Small intestine (tissue), 7 donors: ENCODE measurements at regions not wholly inside any gene's neighbourhood (a gene's known extent, or its start where the extent isn't known, plus 50 kb on each side); places are given as distances from the start of the nearest gene placed in this dataset.

Experiments used
- DNase-seq, 2 donors: peaks; one replicate each; pipeline versions ENCODE4 v3.0.0 to v3.0.0-alpha.2; 2013
- FAIRE-seq: peaks from 2 replicates; lab custom pipeline; 2012; peaks lifted over from hg19 to GRCh38; lab: Jason Lieb, UNC
- H3K27ac ChIP-seq, 3 donors: one replicate each; pipeline ENCODE4 v1.5.1; 2013; ENCODE audit warnings: low read length in 2 of 3, mild to moderate bottlenecking in 2 of 3, control low read depth in 1 of 3, inconsistent platforms in 1 of 3, low read depth in 1 of 3, moderate library complexity in 1 of 3
- H3K27me3 ChIP-seq, 3 donors: one replicate each; pipeline ENCODE4 v1.6.1; 2013; ENCODE audit warnings: low read length in 3 of 3, inconsistent platforms in 1 of 3; ENCODE audit not compliant: control insufficient read depth in 3 of 3, insufficient read depth in 3 of 3
- H3K36me3 ChIP-seq, 3 donors: one replicate each; pipeline ENCODE4 v1.6.1; 2013; ENCODE audit warnings: low read length in 3 of 3, inconsistent platforms in 1 of 3, low read depth in 1 of 3, mild to moderate bottlenecking in 1 of 3, moderate library complexity in 1 of 3; ENCODE audit not compliant: control insufficient read depth in 3 of 3, insufficient read depth in 2 of 3
- H3K4me1 ChIP-seq, 3 donors: one replicate each; pipeline ENCODE4 v1.6.1; 2013; ENCODE audit warnings: low read length in 2 of 3, inconsistent platforms in 1 of 3, low read depth in 1 of 3, mild to moderate bottlenecking in 1 of 3, moderate library complexity in 1 of 3; ENCODE audit not compliant: control insufficient read depth in 3 of 3, insufficient read depth in 2 of 3
- H3K4me3 ChIP-seq, 3 donors: one replicate each; pipeline ENCODE4 v1.5.1; 2013; ENCODE audit warnings: low read length in 3 of 3, control low read depth in 1 of 3, inconsistent platforms in 1 of 3, low read depth in 1 of 3, mild to moderate bottlenecking in 1 of 3, moderate library complexity in 1 of 3
- H3K9me3 ChIP-seq, 2 donors: one replicate each; pipeline ENCODE4 v1.6.1; 2013; ENCODE audit warnings: low read depth in 1 of 2, low read length in 1 of 2; ENCODE audit not compliant: control insufficient read depth in 2 of 2, insufficient read depth in 1 of 2
- WGBS, 3 donors: extraction: QIAGEN DNeasy Blood & Tissue Kit; methylation state at CpG; one replicate each; pipeline ENCODE4 v1.1.7; 2013; 5-methylcytosine and 5-hydroxymethylcytosine counted together
- donor health status: healthy with polysubstance abuse.
- donor health status: control.
- donor health status: control.
- donor health status: Bipolar disorder and iron deficiency.
- donor health status: healthy.

DNA sequence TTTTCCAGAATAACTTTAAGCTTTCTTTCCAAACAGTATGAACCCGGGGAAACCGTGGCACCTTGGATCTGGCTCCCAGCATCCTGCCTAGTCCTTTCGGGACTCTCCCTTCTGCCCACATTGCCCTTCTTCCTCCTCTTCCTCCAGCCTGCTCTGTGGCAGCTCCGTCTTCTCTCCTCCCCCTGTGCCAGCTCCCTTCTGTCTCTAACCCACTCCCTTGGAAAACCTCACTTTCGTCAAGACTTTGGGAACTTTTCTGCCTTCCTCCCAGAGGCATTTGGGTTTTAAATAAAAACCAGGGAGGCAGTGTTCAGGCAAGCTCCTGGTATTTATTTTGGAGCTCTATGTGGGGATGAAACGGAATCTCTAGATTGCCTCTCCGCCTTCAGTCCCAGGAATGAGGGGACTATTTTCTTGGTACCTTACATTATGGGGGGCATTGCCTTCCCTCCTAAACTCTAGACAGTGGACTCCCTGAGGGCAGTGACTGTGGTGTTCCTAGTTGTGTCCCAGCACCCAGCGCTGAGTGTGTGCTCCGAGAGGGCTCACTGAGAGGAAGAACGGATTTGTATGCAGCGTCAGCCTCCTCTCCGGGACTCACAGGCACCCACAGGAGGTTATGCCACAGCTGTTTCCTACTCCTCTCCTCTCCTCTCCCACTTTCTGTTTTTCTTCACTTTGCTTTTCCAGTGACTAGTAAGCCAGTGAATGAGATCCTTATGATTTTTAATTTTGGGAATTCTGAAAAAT, 105.4 kb upstream of the MRPS22 start:
- no peak for FAIRE-seq
- Histone ChIP-seq H3K27me3 (peaks cover 0 to 7% (median 4%) of the 10 kb centered on the region in 3 donors), H3K27ac (no peak overlapping the region), H3K4me1 (no peaks in the 10 kb centered on the region), H3K4me3 (no peak overlapping the region), H3K9me3 (no peaks in the 10 kb centered on the region), H3K36me3 (no peaks in the 10 kb centered on the region)
- no peak for DNase-seq
- 59 to 83% (median 77%) methylated on average over 12 of the region's 12 CpGs for WGBS, 3 donors

DNA sequence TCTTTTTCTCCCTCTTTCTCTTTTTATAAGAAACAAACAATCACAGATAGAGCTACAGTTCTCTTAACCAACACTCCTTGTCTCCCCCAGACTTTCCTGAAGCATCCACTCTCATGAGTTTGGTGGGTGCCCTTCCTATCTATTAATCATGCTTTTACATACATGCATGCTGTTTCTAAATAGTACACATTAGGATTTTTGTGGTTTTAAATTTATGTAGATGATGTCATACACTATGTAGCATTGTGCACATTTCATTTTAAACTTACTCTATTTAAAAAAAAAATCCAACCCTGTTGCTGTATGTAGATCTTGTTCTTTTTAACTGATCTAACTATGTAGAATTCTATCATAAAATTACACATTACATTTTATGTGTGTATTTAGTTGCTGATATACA, 104.3 kb upstream of the MRPS22 start:
- H3K9me3 ChIP-seq, result no peaks in the 10 kb centered on the region
- no peaks in the 10 kb centered on the region for H3K4me1 ChIP-seq
- no peaks in the 10 kb centered on the region for H3K36me3 ChIP-seq
- DNase-seq (no peak), FAIRE-seq (no peak)
- peaks cover 0 to 7% (median 4%) of the 10 kb centered on the region in 3 donors for H3K27me3 ChIP-seq
- no peak overlapping the region for H3K4me3 ChIP-seq
- H3K27ac ChIP-seq, result no peak overlapping the region

DNA sequence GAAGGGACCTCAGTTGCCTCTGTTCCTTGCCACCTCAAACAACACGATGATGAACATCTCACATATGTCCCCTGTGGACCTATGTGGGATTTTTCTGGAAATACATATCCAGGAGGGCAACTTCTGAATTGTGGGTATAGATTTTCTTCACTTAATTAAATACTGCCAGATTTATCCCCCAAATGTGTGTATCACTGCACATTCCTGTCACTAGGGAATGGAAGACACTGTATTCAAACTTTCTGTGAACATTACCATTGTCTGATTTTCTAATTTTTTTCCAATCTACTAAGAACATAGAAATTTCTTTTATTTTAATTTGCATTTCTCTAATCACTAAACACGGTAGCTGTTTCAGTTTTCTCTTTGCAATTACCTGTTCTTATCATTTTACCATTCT, 102.0 kb upstream of the MRPS22 start:
- Histone ChIP-seq H3K4me3 (no peak overlapping the region), H3K36me3 (no peaks in the 10 kb centered on the region), H3K27me3 (peaks cover 0 to 7% (median 7%) of the 10 kb centered on the region in 3 donors), H3K4me1 (no peaks in the 10 kb centered on the region), H3K27ac (no peak overlapping the region), H3K9me3 (no peaks in the 10 kb centered on the region)
- 68 to 76% (median 69%) methylated on average over 2 of the region's 2 CpGs for WGBS, 3 donors
- FAIRE-seq (no peak), DNase-seq (no peak)

DNA sequence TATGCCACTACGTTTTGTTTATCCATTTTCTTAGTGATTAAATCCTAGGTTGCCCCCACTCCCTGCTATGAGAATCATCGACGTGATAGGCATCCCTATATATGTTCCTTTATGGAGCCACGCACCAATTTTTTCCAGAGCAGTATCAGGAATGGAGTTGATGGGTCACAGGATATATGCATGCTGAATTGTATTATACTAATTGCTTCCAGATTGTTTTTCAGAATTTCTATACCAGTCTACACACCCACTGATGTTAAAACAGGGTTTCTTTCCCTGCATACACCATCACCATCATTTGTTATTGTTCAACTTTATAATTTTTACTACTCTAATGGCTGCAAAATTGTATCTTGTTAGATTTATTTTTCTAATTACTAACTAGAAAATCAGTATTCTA, 100.1 kb upstream of the MRPS22 start:
- FAIRE-seq (no peak), DNase-seq (no peak)
- Histone ChIP-seq H3K36me3 (no peaks in the 10 kb centered on the region), H3K9me3 (no peaks in the 10 kb centered on the region), H3K27ac (no peak overlapping the region), H3K27me3 (peaks cover 0 to 7% (median 6%) of the 10 kb centered on the region in 3 donors), H3K4me3 (no peak overlapping the region), H3K4me1 (no peaks in the 10 kb centered on the region)
- WGBS, 3 donors, result 77 to 81% (median 77%) methylated on average over 4 of the region's 4 CpGs

DNA sequence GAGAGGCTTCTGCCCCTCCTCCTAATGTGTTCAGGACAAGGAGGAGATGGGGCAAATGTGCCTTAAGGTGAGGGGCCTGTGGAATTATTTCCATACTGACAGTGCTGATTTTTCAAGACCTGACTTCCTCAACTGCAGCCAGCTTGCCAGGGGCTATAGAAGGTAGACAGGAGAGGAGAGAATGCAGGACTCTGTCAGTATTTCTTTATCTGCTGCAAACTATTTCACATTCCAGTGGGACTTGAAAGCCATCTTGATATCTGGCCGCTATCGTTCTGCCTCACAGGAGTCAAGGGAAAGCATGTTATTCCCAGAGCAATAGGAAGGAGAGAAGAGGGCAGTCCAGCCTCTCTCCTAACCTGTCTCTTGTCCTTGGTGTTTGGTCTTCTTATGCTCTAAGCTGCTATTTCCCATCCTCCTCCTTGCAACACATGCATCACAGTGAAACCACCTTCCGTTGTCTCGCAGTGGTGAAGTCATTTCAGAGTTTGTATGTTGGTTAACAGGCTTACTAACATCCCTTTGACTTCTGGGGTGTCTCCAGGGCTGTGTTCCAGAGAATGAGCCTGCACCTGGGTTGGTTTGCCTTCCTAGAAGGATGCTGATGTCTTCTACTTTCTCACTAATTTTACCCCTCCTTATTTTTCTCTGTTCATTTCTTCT, 95.1 kb upstream of the MRPS22 start:
- WGBS, 3 donors, result 79 to 94% (median 88%) methylated on average over 4 of the region's 4 CpGs
- no peak for DNase-seq
- H3K4me3 ChIP-seq, result no peak overlapping the region
- H3K27ac ChIP-seq, result no peak overlapping the region
- no peaks in the 10 kb centered on the region for H3K9me3 ChIP-seq
- no peaks in the 10 kb centered on the region for H3K36me3 ChIP-seq
- H3K27me3 ChIP-seq, result peaks cover 0 to 8% (median 2%) of the 10 kb centered on the region in 3 donors
- no peak for FAIRE-seq
- H3K4me1 ChIP-seq, result no peaks in the 10 kb centered on the region

DNA sequence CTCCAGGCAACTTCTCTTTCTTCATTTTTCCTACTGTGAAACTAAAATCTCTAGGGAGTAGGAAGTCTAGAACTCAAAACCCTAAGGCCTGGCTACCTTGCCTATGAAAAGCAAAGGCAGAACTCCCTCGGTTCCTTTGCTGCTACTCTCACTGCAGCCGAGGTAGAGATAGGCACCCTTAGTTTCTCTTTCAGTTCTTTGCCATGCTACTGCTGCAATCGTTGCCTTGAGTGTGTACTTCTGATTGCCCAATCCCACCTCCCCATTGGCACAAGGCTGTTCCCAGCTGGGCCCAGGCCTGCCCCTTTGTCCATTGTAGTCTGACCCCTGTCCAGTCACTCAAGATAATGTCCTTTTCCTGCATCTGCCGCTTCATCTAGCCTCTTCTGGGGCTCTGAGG, 92.3 kb upstream of the MRPS22 start:
- no peaks in the 10 kb centered on the region for H3K9me3 ChIP-seq
- peaks cover 0 to 5% (median 2%) of the 10 kb centered on the region in 3 donors for H3K27me3 ChIP-seq
- H3K27ac ChIP-seq, result no peak overlapping the region
- H3K4me1 ChIP-seq, result no peaks in the 10 kb centered on the region
- no peak for FAIRE-seq
- peak in 1 of 2 donors; percentile 64 for DNase-seq
- WGBS, 3 donors, result 28 to 60% (median 37%) methylated on average over 4 of the region's 4 CpGs
- no peak overlapping the region for H3K4me3 ChIP-seq
- H3K36me3 ChIP-seq, result no peaks in the 10 kb centered on the region

DNA sequence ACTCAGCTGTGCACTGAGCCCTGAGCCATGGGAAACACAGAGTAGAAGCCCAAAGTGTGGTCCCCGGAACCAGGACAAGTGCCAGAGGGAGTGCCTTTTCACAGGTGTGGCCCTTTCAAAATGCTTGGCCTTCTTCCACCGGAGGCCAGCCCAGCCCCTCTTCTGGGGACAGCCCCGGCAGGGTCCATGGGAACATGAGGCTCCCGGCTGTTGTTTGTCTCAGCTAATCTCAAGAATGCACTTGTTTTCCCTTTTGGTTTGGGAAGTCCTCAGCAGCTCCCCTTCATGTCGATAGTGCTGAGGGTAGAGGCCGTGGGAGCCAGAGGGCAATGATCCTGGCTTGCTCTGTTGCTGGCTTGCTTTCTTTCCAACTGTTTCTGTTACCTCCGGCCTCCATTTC, 91.1 kb upstream of the MRPS22 start:
- no peak for FAIRE-seq
- no peaks in the 10 kb centered on the region for H3K9me3 ChIP-seq

DNA sequence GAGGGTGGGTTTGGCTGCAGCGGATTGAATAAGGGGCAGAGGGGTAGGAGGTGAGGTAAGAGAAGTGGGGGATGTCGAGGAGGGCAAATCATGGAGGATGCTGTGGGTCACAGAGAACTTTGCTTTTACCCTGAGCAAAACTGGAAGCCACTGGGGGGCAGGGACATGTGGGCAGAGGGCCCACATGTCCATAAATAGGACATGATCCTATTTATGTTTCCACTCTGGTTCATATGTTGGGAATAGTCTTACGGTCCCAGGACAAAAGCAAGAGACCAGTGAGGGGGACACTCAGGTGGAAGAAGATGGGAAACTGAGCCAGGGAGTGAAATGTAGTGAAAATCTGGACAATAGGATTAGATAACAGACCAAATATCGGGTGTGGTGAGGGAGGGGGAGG, 85.5 kb upstream of the MRPS22 start:
- FAIRE-seq (no peak), DNase-seq (no peak)
- Histone ChIP-seq H3K4me3 (no peak overlapping the region), H3K36me3 (no peaks in the 10 kb centered on the region), H3K27ac (no peak overlapping the region), H3K27me3 (peaks cover 0 to 5% (median 2%) of the 10 kb centered on the region in 3 donors), H3K9me3 (no peaks in the 10 kb centered on the region), H3K4me1 (no peaks in the 10 kb centered on the region)
- 59 to 69% (median 67%) methylated on average over 4 of the region's 4 CpGs for WGBS, 3 donors

More for the DNA sequence above, 91.1 kb upstream of the MRPS22 start:
- Histone ChIP-seq H3K4me1 (no peaks in the 10 kb centered on the region), H3K27ac (no peak overlapping the region), H3K4me3 (no peak overlapping the region), H3K27me3 (peaks cover 0 to 5% (median 2%) of the 10 kb centered on the region in 3 donors), H3K36me3 (no peaks in the 10 kb centered on the region)
- DNase-seq, result no peak
- WGBS, 3 donors, result 16 to 59% (median 51%) methylated on average over 7 of the region's 7 CpGs
